T-cell (primary cell): ENCODE measurements at regions not wholly inside any gene's neighbourhood (a gene's known extent, or its start where the extent isn't known, plus 50 kb on each side); places are given as distances from the start of the nearest gene placed in this dataset.
"Not testable (repeated sequence)": the region's sequence is repeated elsewhere in the genome, so short reads cannot be mapped to it uniquely, and the experiment has no call there.

Source experiments
- ATAC-seq, 4 experiments: fragments of 200-7000 bp in 3 of 4; fragments of 150-1000 bp in 1 of 4; cut with Tn5 transposase; replicated peaks in 1 of 4; 1 replicate in 3 of 4; 2 replicates in 1 of 4; pipeline ENCODE4 v1.10.0; 2021; ENCODE audit warnings: moderate library complexity in 3 of 4, mild to moderate bottlenecking in 2 of 4, moderate number of reproducible peaks in 1 of 4
- CTCF ChIA-PET, 2 donors: fragments of 300-600 bp; sonication (Branson Sonifier 250); formaldehyde crosslinking; loops; one replicate each; lab custom pipeline; 2022; ENCODE audit warnings: antibody characterized with exemption in 2 of 2; lab: Charles Lee
- POLR2A ChIA-PET, 2 donors: fragments of 300-600 bp; sonication (Branson Sonifier 250); formaldehyde crosslinking; loops; one replicate each; lab custom pipeline; 2022; ENCODE audit warnings: antibody characterized with exemption in 2 of 2; lab: Charles Lee
- DNase-seq, 35 experiments: peaks; one replicate each; pipeline versions ENCODE4 v3.0.0 to v3.0.0-alpha.2; 2013 to 2023
- H3K27ac ChIP-seq: one replicate; pipeline ENCODE4 v1.5.1; 2013; ENCODE audit warnings: low read length
- H3K27me3 ChIP-seq, 2 experiments: replicated peaks in 1 of 2; 1 replicate in 1 of 2; 2 replicates in 1 of 2; pipeline versions ENCODE4 v1.6.1 to v1.7.0; 2013; ENCODE audit warnings: low read length in 1 of 2, mixed read lengths in 1 of 2; ENCODE audit not compliant: control insufficient read depth in 2 of 2, insufficient read depth in 2 of 2; ENCODE audit errors: extremely low read depth in 1 of 2
- H3K36me3 ChIP-seq, 2 donors: 1 replicate in 1 of 2; 2 replicates in 1 of 2; pipeline versions ENCODE4 v1.6.1 to v1.7.0; 2013; ENCODE audit warnings: low read length in 1 of 2; ENCODE audit not compliant: control insufficient read depth in 2 of 2, insufficient read depth in 1 of 2; ENCODE audit errors: extremely low read depth in 1 of 2
- H3K4me1 ChIP-seq, 2 experiments: 1 replicate in 1 of 2; 2 replicates in 1 of 2; pipeline versions ENCODE4 v1.6.1 to v1.7.0; 2013; ENCODE audit warnings: low read length in 2 of 2, mixed read lengths in 1 of 2; ENCODE audit not compliant: insufficient read depth in 2 of 2, control insufficient read depth in 1 of 2; ENCODE audit errors: extremely low read depth in 1 of 2
- H3K4me3 ChIP-seq, 2 donors: 1 replicate in 1 of 2; 2 replicates in 1 of 2; pipeline versions ENCODE4 v1.5.1 to v1.7.0; 2013; ENCODE audit warnings: mild to moderate bottlenecking in 2 of 2, low read length in 1 of 2, moderate library complexity in 1 of 2; ENCODE audit not compliant: control insufficient read depth in 1 of 2; ENCODE audit errors: extremely low read depth in 1 of 2
- H3K9me3 ChIP-seq: 2 replicates; pipeline ENCODE4 v1.7.0; 2013
- H3K27ac Mint-ChIP-seq, 2 donors: one replicate each; pipeline ENCODE4 v1.8.0; 2020 to 2021; ENCODE audit warnings: mild to moderate bottlenecking in 2 of 2, mixed read lengths in 2 of 2
- H3K27me3 Mint-ChIP-seq, 2 donors: one replicate each; pipeline ENCODE4 v1.8.0; 2021 to 2022; ENCODE audit warnings: mixed read lengths in 2 of 2
- H3K36me3 Mint-ChIP-seq: one replicate; pipeline ENCODE4 v1.8.0; 2021; ENCODE audit warnings: mixed read lengths
- H3K4me1 Mint-ChIP-seq, 3 donors: one replicate each; pipeline ENCODE4 v1.8.0; 2020 to 2022; ENCODE audit warnings: mixed read lengths in 3 of 3, mild to moderate bottlenecking in 1 of 3
- H3K4me3 Mint-ChIP-seq, 3 donors: one replicate each; pipeline ENCODE4 v1.8.0; 2020 to 2022; ENCODE audit warnings: mild to moderate bottlenecking in 3 of 3, mixed read lengths in 3 of 3, moderate library complexity in 3 of 3
- H3K9me3 Mint-ChIP-seq, 3 donors: one replicate each; pipeline ENCODE4 v1.8.0; 2020 to 2022; ENCODE audit warnings: mixed read lengths in 3 of 3
- WGBS: methylation state at CpG from one replicate; pipeline ENCODE4 v1.1.5; 2013; ENCODE audit warnings: missing lambda C conversion rate; ENCODE audit not compliant: insufficient coverage; 5-methylcytosine and 5-hydroxymethylcytosine counted together

GRCh38 chr7:81402227-81402626 is 367.6 kb downstream of the HGF start:
- no peak overlapping the region for H3K4me3 Mint-ChIP-seq
- no peaks in the 10 kb centered on the region for H3K27me3 Mint-ChIP-seq
- peaks cover 0 to 13% (median 3%) of the 10 kb centered on the region in 3 donors for H3K9me3 Mint-ChIP-seq
- Histone ChIP-seq H3K36me3 (no peaks in the 10 kb centered on the region), H3K27me3 (no peaks in the 10 kb centered on the region), H3K4me3 (no peak overlapping the region), H3K27ac (no peak overlapping the region), H3K9me3 (no peaks in the 10 kb centered on the region), H3K4me1 (no peaks in the 10 kb centered on the region)
- POLR2A ChIA-PET: no interaction called here
- DNase-seq (no peak), ATAC-seq (no peak)
- no peak overlapping the region for H3K27ac Mint-ChIP-seq
- H3K4me1 Mint-ChIP-seq: no peaks in the 10 kb centered on the region
- CTCF ChIA-PET: no interaction called here
- no CpG with 5 or more reads among the region's 1 CpG for WGBS
- H3K36me3 Mint-ChIP-seq: no peaks in the 10 kb centered on the region

GRCh38 chr7:81399471-81399870 is 370.4 kb downstream of the HGF start:
- DNase-seq (no peak), ATAC-seq (no peak)
- Mint-ChIP-seq H3K27me3 (no peaks in the 10 kb centered on the region), H3K9me3 (peaks cover 0 to 10% (median 3%) of the 10 kb centered on the region in 3 donors), H3K27ac (no peak overlapping the region), H3K36me3 (no peaks in the 10 kb centered on the region), H3K4me3 (no peak overlapping the region), H3K4me1 (no peaks in the 10 kb centered on the region)
- ChIA-PET CTCF (no interaction called here), POLR2A (no interaction called here)
- 70% methylated on average over 2 of the region's 3 CpGs for WGBS
- Histone ChIP-seq H3K4me3 (no peak overlapping the region), H3K27me3 (no peaks in the 10 kb centered on the region), H3K9me3 (no peaks in the 10 kb centered on the region), H3K36me3 (no peaks in the 10 kb centered on the region), H3K4me1 (no peaks in the 10 kb centered on the region), H3K27ac (no peak overlapping the region)

GRCh38 chr7:81394029-81394428 is 375.8 kb downstream of the HGF start:
- Histone ChIP-seq H3K27me3 (no peaks in the 10 kb centered on the region), H3K36me3 (no peaks in the 10 kb centered on the region), H3K27ac (no peak overlapping the region), H3K4me3 (no peak overlapping the region), H3K9me3 (no peaks in the 10 kb centered on the region), H3K4me1 (no peaks in the 10 kb centered on the region)
- peaks cover 0 to 10% (median 3%) of the 10 kb centered on the region in 3 donors for H3K9me3 Mint-ChIP-seq
- CTCF ChIA-PET: no interaction called here
- no CpG with 5 or more reads among the region's 2 CpGs for WGBS
- H3K27me3 Mint-ChIP-seq: no peaks in the 10 kb centered on the region
- no peak for DNase-seq
- H3K4me1 Mint-ChIP-seq: no peaks in the 10 kb centered on the region
- H3K4me3 Mint-ChIP-seq: no peak overlapping the region
- H3K36me3 Mint-ChIP-seq: no peaks in the 10 kb centered on the region
- POLR2A ChIA-PET: no interaction called here
- no peak for ATAC-seq
- H3K27ac Mint-ChIP-seq: no peak overlapping the region

GRCh38 chr7:81393018-81393417 is 376.8 kb downstream of the HGF start:
- Mint-ChIP-seq H3K27ac (no peak overlapping the region), H3K4me1 (no peaks in the 10 kb centered on the region), H3K27me3 (no peaks in the 10 kb centered on the region), H3K9me3 (peaks cover 0 to 9% (median 3%) of the 10 kb centered on the region in 3 donors), H3K4me3 (no peak overlapping the region), H3K36me3 (no peaks in the 10 kb centered on the region)
- DNase-seq: no peak
- Histone ChIP-seq H3K4me3 (no peak overlapping the region), H3K4me1 (no peaks in the 10 kb centered on the region), H3K9me3 (no peaks in the 10 kb centered on the region), H3K36me3 (no peaks in the 10 kb centered on the region), H3K27me3 (no peaks in the 10 kb centered on the region), H3K27ac (no peak overlapping the region)
- ATAC-seq: no peak
- CTCF ChIA-PET: no interaction called here
- WGBS: no CpG with 5 or more reads among the region's 2 CpGs
- POLR2A ChIA-PET: interaction anchor here in 1 of 2 donors (0.6 kb wide), 1 partner anchor 154 kb away, joined by 3 read pairs; no protein-coding TSS in a partner anchor

- peaks cover 7 to 23% (median 19%) of the 10 kb centered on the region in 3 donors for H3K9me3 Mint-ChIP-seq
- H3K27ac Mint-ChIP-seq: no peak overlapping the region
- POLR2A ChIA-PET: no interaction called here
- no CpG with 5 or more reads among the region's 1 CpG for WGBS
- DNase-seq (no peak), ATAC-seq (no peak)
- Histone ChIP-seq H3K27ac (no peak overlapping the region), H3K36me3 (no peaks in the 10 kb centered on the region), H3K9me3 (no peaks in the 10 kb centered on the region), H3K4me1 (no peaks in the 10 kb centered on the region), H3K27me3 (no peaks in the 10 kb centered on the region), H3K4me3 (no peak overlapping the region)
- CTCF ChIA-PET: no interaction called here
- no peak overlapping the region for H3K4me3 Mint-ChIP-seq
- H3K27me3 Mint-ChIP-seq: no peaks in the 10 kb centered on the region
- no peaks in the 10 kb centered on the region for H3K36me3 Mint-ChIP-seq
- no peaks in the 10 kb centered on the region for H3K4me1 Mint-ChIP-seq
Observed at GRCh38 chr7:81385370-81385769, 384.5 kb downstream of the HGF start.

- Mint-ChIP-seq H3K9me3 (peaks cover 7 to 19% (median 19%) of the 10 kb centered on the region in 3 donors), H3K4me3 (no peak overlapping the region), H3K36me3 (no peaks in the 10 kb centered on the region), H3K27ac (no peak overlapping the region), H3K27me3 (no peaks in the 10 kb centered on the region), H3K4me1 (no peaks in the 10 kb centered on the region)
- ATAC-seq: no peak
- Histone ChIP-seq H3K27me3 (no peaks in the 10 kb centered on the region), H3K9me3 (no peaks in the 10 kb centered on the region), H3K27ac (no peak overlapping the region), H3K36me3 (no peaks in the 10 kb centered on the region), H3K4me1 (no peaks in the 10 kb centered on the region), H3K4me3 (no peak overlapping the region)
- POLR2A ChIA-PET: no interaction called here
- WGBS: 60% methylated on average over 1 of the region's 2 CpGs
- CTCF ChIA-PET: no interaction called here
- DNase-seq: no peak
Observed at GRCh38 chr7:81383846-81384245, 386.0 kb downstream of the HGF start.

GRCh38 chr7:81374641-81375040 is 395.2 kb downstream of the HGF start:
- H3K9me3 ChIP-seq, H3K4me3 ChIP-seq, POLR2A ChIA-PET, H3K4me1 Mint-ChIP-seq, H3K4me1 ChIP-seq, ATAC-seq, H3K27me3 Mint-ChIP-seq, H3K36me3 ChIP-seq, H3K27ac ChIP-seq, H3K36me3 Mint-ChIP-seq, H3K27me3 ChIP-seq, DNase-seq, H3K4me3 Mint-ChIP-seq, CTCF ChIA-PET, H3K27ac Mint-ChIP-seq: not testable (repeated sequence)
- H3K9me3 Mint-ChIP-seq: peaks cover 0 to 24% (median 6%) of the 10 kb centered on the region in 3 donors
